GM21737 (cell line): ENCODE measurements at regions not wholly inside any gene's neighbourhood (a gene's known extent, or its start where the extent isn't known, plus 50 kb on each side); places are given as distances from the start of the nearest gene placed in this dataset.

ENCODE experiments used
- ATAC-seq: cut with Tn5 transposase; IDR thresholded peaks from one replicate; pipeline ENCODE4 v1.9.1; 2021; ENCODE audit warnings: mild to moderate bottlenecking, moderate library complexity; ENCODE audit not compliant: unreplicated experiment

DNA sequence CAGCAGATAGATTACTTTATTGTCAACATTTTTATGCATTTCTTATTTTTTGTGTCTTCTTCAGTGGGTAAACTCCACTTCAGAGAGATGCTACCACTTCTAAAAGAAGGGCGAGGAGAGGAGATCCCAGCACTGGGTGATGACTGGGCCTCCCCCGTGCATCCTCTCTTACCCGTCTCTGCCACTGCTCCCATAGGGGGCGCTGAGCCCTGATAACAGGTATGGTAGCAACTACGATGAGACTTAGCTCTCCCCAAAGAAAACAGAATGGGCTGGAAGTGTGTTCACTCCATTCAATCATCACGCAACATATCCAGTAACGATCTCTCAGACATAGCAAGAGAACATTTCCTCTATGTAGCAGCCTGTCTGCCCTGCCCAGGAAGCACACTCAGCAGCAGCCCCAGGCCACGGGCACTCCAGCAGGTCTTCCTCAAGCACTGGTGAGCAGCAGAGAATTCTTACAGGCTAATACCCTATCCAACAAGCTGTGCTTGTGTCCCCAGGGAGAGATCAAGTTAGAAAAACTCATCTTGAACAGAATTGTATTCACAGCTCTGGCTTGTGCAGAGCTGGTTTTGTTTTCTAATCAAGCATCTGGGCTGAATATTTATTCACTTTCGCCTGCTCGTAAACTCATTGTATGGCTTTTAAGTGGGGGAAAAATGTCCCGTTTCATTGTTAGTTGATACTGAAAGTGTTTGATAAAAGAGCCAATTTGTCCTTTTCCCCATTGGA lies 533.1 kb upstream of the CDH4 start:
- ATAC-seq: no peak

DNA sequence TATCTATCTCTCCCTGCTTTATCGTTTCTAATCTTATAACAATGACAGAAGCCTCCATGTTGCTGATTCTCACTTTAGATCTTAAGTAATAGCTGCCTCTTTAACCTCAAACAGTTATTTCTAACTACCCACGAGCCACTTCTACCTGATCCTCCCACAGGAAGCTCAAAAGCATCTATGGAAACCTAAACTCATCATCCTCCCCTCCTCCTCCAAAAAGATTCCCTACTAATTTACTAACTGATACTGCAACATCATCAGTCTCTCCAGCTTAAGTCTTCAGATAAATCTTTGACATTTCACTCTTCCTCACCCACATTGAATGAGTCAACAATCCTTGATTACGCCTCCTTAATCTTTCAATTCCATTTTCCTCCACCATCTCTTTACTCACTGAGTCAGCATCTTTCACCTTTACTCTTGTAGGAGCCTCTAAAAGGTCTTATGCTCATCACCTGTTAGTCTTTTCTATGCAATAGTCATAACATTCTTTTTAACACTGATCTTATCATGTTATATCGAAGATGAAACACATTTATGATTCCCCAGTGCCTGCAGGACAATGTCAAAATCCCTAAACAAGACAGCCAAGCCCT lies 526.7 kb upstream of the CDH4 start:
- no peak for ATAC-seq

DNA sequence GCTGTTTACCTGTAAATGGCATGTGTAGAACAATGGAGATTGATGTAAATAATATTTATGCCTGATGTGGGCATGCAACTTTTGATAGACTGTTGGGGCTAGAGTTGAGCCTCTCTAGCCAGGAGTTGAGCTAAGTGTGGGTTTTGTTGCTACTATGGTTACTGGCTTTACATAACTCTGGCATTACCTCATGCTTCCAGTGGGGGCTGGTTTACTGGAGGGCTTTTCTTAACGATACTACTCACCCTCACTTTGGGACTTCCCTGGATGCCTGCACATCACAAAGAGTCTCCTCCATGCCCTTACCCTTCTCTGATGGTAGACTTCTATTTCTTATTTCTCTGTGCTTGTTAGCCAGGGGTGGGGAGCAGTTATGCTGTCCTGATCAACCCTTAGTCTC lies 524.6 kb upstream of the CDH4 start:
- no peak for ATAC-seq

DNA sequence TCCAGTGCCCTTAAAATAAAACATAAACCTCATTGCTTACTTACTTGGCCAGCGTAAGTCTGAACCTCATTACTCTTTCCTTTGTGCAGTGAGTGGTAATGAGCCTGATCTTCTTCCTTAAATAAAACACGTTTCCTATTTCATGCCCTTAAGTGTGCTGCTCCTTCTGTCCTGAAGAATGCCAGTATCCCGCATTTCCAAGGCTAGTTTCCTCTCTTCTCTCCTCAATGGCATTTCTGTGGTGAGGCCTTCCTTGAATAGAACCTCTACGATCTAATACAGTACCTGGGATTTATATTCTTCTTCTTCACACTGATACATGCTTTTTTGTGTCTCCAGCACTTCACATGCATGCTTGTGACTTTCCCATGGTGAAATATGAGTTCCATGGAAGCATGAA lies 523.4 kb upstream of the CDH4 start:
- no peak for ATAC-seq

DNA sequence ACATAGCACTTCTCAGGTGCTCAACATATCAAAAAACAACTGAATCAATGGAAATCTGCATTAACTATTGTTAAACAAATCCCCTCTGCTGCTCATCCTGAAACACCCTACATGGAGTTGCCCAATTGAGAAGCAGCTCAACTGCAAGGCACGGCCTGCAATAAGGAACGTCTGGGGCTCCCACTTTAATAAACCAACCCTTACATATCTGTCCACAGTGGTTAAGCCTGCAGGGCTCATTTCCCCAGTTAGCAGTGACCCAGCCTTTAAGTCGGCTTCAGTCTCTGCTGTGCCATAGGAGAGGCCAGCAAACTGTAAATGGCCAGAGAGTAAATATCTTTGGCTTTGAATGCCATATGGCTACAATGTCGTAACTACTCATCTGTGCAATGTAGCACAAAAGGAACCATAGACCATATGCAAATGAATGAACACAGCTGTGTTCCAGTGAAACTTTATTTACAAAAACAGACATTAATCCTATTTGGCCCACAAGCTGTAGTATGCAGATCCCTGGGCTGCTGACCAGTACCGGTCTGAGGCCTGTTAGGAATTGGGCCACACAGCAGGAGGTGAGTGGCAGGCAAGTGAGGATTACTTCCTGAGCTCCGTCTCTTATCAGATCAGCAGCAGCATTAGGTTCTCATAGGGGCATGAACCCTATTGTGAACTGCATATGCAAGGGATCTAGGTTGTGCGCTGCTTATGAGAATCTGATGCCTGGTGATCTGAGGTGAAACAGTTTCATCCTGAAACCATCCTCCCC lies 522.7 kb upstream of the CDH4 start:
- ATAC-seq: no peak

DNA sequence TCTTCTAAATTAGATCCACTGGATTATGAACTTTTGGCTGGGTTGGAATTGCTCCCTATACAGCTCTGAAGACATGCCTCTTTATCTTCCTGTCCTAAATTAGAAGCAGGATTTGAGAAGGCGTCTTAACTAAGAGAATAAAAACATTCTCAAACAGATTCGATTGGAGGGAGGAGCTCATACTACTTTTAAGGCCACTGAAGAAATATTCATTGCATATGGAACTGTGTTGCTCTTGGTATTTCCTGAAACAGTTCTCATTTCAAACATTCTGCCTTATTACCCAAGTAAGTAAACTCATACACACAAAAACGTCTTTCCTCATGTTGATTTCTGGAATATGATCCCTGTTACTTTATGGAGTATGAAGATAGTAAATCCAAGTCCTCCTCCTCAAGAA lies 519.7 kb upstream of the CDH4 start:
- no peak for ATAC-seq

DNA sequence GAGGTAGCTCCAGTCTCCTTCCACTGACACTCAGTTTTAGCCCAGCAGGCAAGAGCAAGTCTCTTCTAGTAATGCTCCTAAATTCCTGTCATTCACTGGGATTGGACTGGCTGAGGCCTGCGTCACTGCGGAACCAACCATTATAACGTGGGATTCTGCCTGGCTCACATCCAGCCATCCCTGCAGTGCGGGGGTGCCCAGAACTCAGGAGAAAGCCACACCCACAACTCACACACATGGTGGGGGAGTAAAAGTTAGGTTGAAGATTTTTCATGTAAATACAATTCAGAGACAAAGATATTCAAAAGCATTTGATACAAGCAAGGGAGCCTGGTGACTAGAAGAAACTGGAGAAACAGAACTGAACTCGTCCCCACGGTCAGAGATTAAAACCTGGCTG lies 504.0 kb upstream of the CDH4 start:
- ATAC-seq: no peak

DNA sequence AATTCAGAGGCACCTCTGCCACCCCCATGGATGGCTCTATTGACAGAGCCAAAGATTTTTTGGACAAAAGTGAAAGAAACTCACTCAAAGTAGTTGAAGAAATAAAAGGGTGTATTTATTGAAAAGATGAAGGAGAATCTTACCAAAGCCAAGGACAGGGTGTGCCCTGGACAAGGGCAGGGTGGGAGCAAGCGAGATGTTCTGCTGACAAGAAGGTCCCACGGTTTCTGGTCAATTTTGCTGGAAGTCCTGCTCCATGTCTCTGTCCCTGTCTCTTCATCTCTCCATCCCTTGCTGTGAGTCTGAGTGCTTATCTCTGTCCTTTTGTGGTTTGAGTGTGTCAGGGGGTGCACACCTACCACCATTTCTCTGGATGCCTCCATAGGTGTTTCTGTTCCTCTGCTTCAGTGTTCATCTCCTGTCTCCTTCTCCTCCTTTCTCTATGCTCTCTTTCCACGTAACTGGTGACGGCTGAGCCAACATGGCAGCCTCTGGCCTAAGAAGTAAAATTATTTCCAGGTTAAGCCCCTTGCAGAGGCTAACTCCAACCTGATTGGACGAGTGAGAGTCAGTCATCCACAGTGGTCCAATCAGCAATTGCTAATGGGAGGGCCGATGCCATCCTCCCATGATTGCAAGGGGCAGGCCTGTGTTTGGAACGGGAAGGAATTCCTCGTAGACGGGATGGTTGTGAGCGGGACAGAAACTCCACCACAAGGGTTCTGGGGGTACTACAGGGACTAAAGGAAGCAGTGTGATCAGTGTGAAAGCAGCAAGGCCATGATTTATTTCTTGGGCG lies 502.1 kb upstream of the CDH4 start:
- no peak for ATAC-seq

DNA sequence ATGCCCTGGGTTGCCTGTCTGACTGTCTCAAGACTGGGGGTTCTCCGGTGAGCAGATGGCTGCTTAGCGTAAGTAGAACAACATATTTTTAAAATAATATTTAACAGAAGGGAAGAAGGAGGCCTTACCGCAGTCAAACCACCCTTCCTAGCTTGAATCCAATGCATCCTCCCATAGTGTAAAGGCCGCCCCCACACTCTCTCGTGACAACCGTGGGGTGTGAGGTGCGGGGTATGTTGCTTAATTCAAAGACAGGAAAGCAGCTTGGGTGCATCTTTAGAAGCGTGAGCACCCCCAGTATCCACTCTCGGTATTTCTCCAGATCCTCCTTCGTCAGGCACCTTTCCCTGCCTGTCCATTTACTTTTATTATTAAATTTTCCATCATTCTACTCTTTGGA lies 501.2 kb upstream of the CDH4 start:
- no peak for ATAC-seq

DNA sequence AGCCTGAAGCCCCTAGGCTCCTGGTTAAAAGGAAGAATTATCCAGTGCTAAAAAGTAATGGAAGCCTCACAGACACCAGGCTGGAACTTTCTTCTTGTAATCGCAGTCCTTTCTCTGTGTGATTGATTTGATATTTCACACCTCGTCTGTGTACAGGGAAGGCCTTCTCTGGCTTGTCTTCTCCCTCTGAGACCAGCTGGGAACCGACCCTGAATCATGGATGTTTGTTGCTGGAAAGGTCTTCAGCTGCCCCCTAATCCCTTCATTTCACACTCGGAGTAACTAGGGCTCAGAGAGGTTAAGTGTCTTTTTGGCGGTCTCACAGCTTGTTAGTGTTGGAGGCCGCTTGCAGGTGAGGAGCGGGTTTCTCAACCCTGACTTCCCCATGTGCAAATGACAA lies 500.2 kb upstream of the CDH4 start:
- ATAC-seq: no peak

DNA sequence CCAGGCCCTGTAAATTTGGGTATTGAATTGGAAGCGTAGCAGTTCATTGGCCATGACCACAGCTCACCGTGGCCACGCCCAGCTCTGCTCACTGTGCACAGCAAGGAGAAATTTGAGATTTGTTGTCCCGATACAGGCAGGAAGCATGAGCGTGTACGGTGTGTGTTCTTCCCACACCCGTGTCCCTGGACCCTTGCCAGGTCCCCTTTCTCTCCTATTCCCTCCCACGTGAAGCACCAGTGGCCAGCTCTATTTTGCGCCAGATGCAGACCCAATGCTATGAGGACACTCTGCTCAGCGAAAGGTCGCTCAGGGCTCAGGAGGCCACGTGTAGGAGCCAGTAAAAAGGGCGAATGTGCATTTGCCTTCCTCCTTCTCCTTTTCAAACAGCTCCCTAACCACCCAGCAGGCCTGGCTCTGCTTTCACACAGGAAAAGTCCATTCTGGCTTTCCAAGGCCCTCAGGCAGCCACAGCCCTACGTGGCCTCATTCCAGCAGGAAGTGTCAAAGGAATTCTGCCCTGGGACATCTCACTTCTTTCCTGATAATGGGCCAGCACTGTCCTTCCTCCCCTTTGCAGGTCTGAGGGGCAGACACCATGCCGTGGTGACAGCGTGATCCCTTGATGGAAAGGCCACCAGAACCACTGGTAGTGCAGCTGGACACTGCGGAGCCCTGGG lies 499.2 kb upstream of the CDH4 start:
- no peak for ATAC-seq

DNA sequence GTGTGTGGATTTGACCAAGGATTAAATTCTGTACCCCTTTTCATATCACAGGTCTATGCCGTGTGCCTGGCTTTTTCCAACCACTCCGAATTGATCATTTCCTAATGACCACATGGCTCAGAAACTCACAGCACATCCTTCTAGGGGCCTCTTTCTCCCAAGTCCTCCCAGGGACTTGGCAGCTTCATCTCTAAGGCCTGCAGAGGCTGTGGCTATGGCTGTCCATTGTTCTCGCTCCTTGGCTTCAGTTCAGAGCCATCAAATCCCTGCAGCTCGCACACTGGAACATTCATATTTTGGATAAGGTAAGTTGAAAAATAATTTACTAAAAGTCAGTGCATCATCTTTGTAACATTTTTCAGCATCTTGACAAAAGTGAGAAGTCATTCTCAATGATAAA lies 497.2 kb upstream of the CDH4 start:
- no peak for ATAC-seq

DNA sequence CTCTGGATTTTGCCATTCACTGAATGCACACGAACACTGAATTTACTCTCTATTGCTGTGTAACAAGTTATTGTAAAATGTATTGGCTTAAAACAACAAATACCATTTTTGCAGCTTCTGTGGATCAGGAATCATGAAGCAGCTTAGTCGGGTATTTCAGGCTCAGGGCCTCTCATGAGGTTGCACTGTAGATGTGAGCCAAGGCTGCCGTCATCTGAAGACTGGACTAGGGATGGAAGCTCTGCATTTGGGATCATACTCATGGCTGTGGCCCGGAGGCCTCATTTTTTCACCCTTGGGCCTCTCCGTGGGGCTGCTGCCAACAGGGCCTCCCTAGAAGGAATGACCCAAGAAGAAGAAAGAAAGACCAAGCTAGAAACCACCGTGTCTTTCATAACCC lies 492.4 kb upstream of the CDH4 start:
- no peak for ATAC-seq

DNA sequence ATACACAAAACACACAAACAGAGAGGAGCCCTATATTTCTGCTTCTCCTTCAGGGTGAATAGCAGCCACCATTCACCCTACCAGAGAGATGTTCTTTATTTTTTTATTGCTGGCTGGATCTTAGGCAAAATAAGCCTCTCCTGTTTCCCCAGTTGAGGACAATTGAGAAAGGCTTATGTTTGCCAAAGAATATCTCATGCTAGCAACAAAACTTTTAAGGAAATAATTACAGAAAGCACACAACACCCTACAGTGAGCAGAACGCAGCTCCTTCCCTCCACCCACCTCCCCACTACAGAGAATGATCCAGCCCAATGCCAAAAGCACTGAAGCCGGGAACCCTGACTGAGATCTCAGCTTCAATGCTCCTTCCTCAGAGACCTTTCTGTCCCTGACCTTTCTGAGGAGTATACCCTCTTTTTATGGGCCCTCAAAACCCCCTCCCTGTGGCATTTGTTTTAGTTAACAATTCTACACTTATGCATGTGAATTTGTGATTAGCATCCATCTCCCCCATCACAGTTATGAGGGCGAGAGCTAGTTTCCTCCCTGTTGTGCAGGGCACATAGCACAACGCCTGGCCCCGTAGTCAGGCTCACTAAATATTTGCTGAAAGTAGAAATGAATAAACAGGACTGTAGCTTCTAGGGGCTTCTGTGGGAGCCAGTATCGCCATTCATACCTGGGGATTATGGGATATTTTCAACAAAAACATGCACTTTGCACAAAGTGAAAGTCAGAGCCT lies 491.6 kb upstream of the CDH4 start:
- no peak for ATAC-seq

DNA sequence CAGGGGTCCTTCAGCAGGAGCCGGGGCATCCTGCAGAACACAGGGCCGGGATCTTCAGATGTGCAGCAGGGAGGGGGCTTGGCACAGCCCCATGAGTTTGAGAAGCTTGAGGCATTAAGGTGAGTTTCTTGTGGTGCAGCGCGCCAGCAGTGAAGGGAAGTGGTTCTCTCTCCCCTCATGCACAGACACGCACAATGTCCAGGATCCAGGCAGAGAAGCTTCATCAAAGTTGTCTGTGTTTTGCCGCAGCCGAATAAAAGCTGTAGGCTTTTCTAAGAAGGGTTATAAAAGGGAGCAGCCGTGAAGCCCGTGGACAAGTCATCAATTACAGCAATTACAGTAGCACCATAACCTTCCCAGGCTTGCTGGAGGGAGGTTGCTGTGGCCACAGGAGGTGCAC lies 491.0 kb upstream of the CDH4 start:
- no peak for ATAC-seq

DNA sequence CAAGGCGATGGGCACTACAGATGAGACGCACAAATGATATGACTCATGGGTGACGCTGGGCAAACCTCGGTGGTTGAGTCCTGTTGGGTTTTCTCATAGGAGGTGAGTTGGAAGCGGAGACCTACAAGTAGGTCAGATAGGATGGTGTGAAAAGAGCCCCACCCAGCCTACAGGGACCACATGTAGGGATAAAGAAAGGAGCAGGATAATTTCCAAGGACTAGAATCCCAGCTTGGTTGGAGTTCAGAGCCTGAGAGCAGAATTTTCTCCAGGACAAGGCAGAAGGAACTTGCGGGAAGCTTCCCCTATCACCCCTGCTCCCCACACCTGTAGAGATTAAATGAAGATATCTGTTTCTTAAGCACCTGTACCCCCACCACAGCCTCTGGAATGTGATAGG lies 489.7 kb upstream of the CDH4 start:
- no peak for ATAC-seq

DNA sequence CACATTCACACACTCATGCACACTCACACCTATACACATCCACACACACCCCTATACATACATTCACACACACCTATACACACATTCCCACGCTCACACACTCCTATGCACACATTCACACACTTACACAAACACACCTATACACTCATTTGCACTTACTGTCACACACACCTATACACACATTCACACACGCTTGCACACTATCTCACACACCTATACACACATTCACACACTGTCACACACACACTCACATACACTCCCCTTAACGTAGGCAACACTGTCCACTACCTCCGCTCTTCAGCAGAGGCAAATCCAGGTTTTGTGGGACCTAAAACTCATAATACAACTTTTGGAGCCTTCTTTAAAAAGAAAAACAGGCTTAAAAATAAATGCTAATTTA lies 487.7 kb upstream of the CDH4 start:
- no peak for ATAC-seq

DNA sequence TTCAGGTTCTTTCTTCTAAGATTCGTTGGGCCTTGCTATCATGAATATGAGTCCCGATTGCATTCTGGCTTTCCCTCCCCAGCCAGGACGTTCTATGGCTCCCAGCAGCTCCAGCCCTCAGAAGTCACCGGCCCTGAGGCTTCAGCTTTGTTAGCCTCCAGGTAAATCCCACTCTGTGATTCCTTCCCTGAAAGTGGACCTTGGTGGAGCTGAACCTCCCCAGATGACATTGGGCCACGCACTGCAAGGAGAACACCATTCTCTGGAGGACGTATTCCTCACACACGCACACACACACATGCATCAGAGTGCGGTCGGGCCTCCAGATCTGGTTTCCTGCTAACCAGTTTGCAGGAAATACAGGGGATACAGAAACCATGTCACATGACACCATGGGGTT lies 487.3 kb upstream of the CDH4 start:
- ATAC-seq: no peak

DNA sequence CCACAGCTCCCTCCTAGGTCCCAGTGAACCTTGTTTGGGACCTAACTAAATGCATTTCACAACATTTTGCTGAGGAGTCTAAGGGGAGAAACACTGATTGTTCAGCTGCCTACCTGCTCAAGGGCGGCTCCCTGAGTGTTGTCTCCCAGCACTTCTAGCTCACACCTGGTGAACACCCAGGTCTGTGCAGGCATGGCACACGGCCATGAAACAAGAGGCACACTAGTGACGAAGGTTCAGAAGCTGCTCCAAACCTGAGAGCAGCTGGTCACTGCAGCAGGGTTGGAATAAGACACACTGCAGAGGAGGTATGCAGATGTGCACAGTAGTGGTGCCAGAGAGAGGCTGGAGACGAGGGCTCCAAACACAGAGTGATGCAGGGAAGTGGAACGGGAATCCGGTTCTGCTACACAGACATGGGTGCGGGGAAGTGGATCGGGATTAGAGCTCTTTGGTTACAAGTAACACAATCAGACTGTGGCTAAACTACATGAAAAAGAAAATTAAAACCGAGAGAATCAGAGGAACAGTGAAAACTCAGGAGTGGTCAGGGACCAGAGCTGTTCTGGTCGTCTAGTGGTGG lies 486.1 kb upstream of the CDH4 start:
- no peak for ATAC-seq

DNA sequence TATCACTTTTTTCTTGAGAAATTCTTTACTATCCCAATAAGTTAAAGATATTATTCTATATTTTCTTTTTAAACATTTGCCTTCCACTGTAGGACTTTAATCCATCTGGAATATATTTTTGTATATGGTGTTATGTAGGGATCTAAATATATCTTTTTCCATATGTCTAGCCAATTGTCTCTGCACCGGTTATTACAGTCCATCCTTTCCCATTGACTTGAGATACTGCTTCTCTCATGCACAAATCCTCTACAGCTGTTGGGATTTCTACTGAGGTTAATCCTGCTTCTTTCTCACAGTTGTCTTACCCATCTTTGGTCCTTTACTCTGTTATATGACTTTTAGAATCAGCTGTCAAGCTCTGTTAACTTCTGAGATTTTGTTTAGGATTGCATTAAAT lies 483.8 kb upstream of the CDH4 start:
- ATAC-seq: no peak
